ENCODE measurements at regions not wholly inside any gene's neighbourhood (a gene's known extent, or its start where the extent isn't known, plus 50 kb on each side); places are given as distances from the start of the nearest gene placed in this dataset.

DNA sequence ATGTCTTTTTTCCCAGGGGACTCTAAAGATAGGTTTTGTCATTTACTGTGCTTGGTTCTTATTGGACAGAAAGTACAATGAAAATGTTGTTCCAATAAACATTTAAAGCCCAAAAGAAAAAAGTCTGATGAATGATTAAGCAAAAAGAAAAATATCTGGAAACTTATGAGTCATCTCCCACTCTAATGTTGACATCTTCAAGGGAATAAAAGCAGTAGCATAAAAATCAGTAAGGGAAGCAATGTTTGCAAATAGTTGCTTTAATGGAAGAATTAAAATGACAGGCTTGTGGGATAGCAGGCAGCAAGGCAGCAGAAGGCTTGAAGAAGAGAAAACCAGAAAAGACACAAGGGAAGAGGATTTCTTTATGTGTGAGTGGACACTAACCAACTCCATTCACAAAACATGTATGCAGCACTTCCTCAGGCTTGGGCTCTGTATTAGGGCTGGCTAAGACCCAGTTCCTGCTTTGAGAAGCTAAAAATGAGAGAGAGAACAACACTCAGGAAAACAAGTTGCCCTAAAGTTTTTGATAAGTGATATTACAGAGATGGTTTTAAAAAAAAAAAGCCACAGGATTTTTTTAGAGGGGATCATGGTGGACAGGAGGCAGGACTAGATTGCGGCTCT, 263.2 kb upstream of the NT5E start:
- no peak for TF ChIP-seq CTCF (conservative IDR thresholded peaks at IDR 0.05)
- TF ChIP-seq ZFX (IDR thresholded peaks at IDR 0.05): no peak
- no peak overlapping the region for H3K27ac ChIP-seq

DNA sequence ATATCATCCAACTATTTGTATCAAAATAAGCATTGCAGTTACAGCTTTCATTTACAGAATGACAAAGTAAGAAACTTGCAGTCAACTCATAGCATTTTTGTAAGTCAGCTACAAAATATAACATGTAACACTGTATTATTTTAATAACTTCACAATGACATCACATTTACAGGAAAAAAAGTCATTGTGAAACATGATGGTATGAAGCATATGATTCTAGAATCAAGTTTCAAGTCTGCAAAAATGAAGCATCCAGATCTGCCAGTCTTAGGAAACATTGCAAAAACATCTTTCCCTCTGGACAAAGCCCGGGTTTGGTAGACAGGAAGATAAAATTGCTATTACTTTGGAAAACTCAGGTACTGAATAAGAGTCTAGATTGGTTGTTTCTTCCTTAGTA, 263.9 kb upstream of the NT5E start:
- no peak for TF ChIP-seq CTCF (conservative IDR thresholded peaks at IDR 0.05)
- TF ChIP-seq ZFX (IDR thresholded peaks at IDR 0.05): no peak
- no peak overlapping the region for H3K27ac ChIP-seq

DNA sequence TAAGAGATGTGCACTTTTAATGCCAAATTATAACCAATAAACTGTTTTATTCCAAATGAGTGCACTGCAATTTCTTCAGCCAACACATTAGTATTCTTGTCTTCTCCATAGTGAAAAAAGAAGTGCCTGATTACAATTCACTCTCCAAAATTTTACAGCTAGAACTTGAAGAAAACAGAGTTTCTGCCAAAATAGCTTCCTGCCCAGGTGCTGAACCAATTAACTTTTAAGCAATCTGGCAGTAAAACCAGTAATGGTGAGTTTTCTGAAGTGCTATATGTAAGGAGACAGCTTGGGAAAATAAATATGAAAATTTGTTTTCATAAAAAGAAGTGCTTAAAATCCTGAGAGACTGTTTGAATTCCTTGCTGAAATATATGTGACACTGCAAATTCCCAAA, 266.0 kb upstream of the NT5E start:
- TF ChIP-seq CTCF (conservative IDR thresholded peaks at IDR 0.05) (no peak), ZFX (IDR thresholded peaks at IDR 0.05) (no peak)
- H3K27ac ChIP-seq: no peak overlapping the region

- TF ChIP-seq ZFX (IDR thresholded peaks at IDR 0.05) (no peak), CTCF (conservative IDR thresholded peaks at IDR 0.05) (no peak)
Observed at GRCh38 chr6:85172705-85173104, 277.2 kb upstream of the NT5E start.

GRCh38 chr6:85172161-85172560, 277.7 kb upstream of the NT5E start:
- no peak overlapping the region for H3K27ac ChIP-seq
- TF ChIP-seq ZFX (IDR thresholded peaks at IDR 0.05): no peak
- no peak for TF ChIP-seq CTCF (conservative IDR thresholded peaks at IDR 0.05)

More at GRCh38 chr6:85172705-85173104, 277.2 kb upstream of the NT5E start:
- no peak overlapping the region for H3K27ac ChIP-seq

- no peak overlapping the region for H3K27ac ChIP-seq
- no peak for TF ChIP-seq CTCF (conservative IDR thresholded peaks at IDR 0.05)
- TF ChIP-seq ZFX (IDR thresholded peaks at IDR 0.05): no peak
Observed at GRCh38 chr6:85169189-85169588, 280.7 kb upstream of the NT5E start.

- no peak for TF ChIP-seq ZFX (IDR thresholded peaks at IDR 0.05)
- TF ChIP-seq CTCF (conservative IDR thresholded peaks at IDR 0.05): no peak
- no peak overlapping the region for H3K27ac ChIP-seq
Observed at GRCh38 chr6:85168146-85168545, 281.7 kb upstream of the NT5E start.

All from C4-2B (cell line).